ENCODE measurements at regions not wholly inside any gene's neighbourhood (a gene's known extent, or its start where the extent isn't known, plus 50 kb on each side); places are given as distances from the start of the nearest gene placed in this dataset.

GRCh38 chr2:66802877-66803276 is 368.0 kb downstream of the MEIS1 start:
- Histone ChIP-seq H3K27ac (ENCODE audit: control insufficient read depth, insufficient read depth) (no peak overlapping the region), H3K4me3 (no peak overlapping the region), H3K9me3 (replicated peaks; ENCODE audit: control insufficient read depth, insufficient read depth, low read length) (no peaks in the 10 kb centered on the region), H3K79me2 (ENCODE audit: control insufficient read depth, insufficient read depth, low read length) (no peaks in the 10 kb centered on the region), H4K20me1 (ENCODE audit: control insufficient read depth, insufficient read depth) (no peaks in the 10 kb centered on the region), H3K9ac (ENCODE audit: control insufficient read depth, insufficient read depth, low read length) (no peak overlapping the region), H3K4me2 (ENCODE audit: control insufficient read depth, insufficient read depth) (no peak overlapping the region), H3K4me1 (ENCODE audit: control insufficient read depth, insufficient read depth, low read length) (no peaks in the 10 kb centered on the region), H2AFZ (ENCODE audit: control insufficient read depth, low read depth, low read length) (no peak overlapping the region), H3K27me3 (replicated peaks in 1 of 2; ENCODE audit: control insufficient read depth in 2 of 2, insufficient read depth in 2 of 2, low read length in 1 of 2) (no peaks in the 10 kb centered on the region), H3K36me3 (ENCODE audit: control insufficient read depth in 2 of 2, insufficient read depth in 2 of 2, low read length in 1 of 2) (no peaks in the 10 kb centered on the region)
- ChIA-PET CTCF (no interaction called here), POLR2A (no interaction called here), RAD21 (ENCODE audit: unreplicated experiment) (no interaction called here), SMC1A (ENCODE audit: uncharacterized antibody, unreplicated experiment) (no interaction called here)
- in situ Hi-C loops (cut with MboI) (no loop called here), intact Hi-C loops (cut with micrococcal nuclease; ENCODE audit: unreplicated experiment) (no loop called here)
- WGBS (ENCODE audit: insufficient coverage, insufficient replicate concordance, low lambda C conversion rate, missing lambda C conversion rate): 68% methylated on average over 2 of the region's 2 CpGs
- TF ChIP-seq YBX1 (IDR thresholded peaks at IDR 0.05): no peak
- TF ChIP-seq HDAC2 (IDR thresholded peaks at IDR 0.05): no peak
- no peak for TF ChIP-seq RBBP5 (conservative IDR thresholded peaks at IDR 0.05)
- no peak for TF ChIP-seq RELA (IDR thresholded peaks at IDR 0.05; ENCODE audit: borderline replicate concordance, partially characterized antibody)
- TF ChIP-seq CBX3 (IDR thresholded peaks at IDR 0.05; ENCODE audit: borderline replicate concordance, low read depth): no peak
- TF ChIP-seq NFIC (IDR thresholded peaks at IDR 0.05; ENCODE audit: low read depth, low read length): no peak
- TF ChIP-seq, protein P1, sequence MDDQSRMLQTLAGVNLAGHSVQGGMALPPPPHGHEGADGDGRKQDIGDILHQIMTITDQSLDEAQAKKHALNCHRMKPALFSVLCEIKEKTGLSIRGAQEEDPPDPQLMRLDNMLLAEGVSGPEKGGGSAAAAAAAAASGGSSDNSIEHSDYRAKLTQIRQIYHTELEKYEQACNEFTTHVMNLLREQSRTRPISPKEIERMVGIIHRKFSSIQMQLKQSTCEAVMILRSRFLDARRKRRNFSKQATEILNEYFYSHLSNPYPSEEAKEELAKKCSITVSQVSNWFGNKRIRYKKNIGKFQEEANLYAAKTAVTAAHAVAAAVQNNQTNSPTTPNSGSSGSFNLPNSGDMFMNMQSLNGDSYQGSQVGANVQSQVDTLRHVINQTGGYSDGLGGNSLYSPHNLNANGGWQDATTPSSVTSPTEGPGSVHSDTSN (IDR thresholded peaks at IDR 0.05; ENCODE audit: insufficient replicate concordance, low read depth, low read length): no peak
- TF ChIP-seq CUX1 (IDR thresholded peaks at IDR 0.05; ENCODE audit: insufficient replicate concordance, low read depth, low read length): no peak
- no peak for TF ChIP-seq GABPA (IDR thresholded peaks at IDR 0.05; ENCODE audit: low read depth)
- DNase-seq (ENCODE audit: low read depth, low spot score) (no peak), ATAC-seq (no peak), FAIRE-seq (no peak)
- BruUV-seq (replicated peaks): no TSS peak

Data from GM12878 (cell line).